ENCODE measurements at regions not wholly inside any gene's neighbourhood (a gene's known extent, or its start where the extent isn't known, plus 50 kb on each side); places are given as distances from the start of the nearest gene placed in this dataset.
A peak's percentile ranks its signal among the peaks of the same experiment; 100 is the strongest.

DNA sequence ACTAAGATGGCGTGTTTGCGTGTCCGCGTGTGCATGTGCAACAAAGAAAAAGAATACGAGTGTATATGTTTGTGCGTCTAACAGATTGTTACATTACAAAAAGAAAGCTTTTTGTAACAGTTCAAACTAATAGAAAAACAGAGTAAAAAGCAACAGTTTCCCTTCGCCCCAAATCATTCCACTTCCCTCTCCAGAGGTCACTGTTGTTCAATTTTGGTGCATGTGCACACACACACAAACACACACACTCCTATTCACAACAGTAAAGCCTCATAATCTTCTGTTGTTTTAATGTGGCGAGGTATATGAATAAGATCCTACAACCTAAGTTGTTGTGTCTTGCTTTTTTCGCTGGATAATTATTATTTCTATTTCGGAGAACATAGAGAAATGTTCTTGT lies 357.3 kb upstream of the SLC8A1 start:
- no peak overlapping the region for H3K4me3 Mint-ChIP-seq
- Histone ChIP-seq H3F3A (ENCODE audit: low read depth) (no peaks in the 10 kb centered on the region), H3K4me3 (no peak overlapping the region), H3K4me1 (no peaks in the 10 kb centered on the region), H2AFZ (replicated peaks) (no peak overlapping the region), H3K9me3 (ENCODE audit: low read depth) (no peaks in the 10 kb centered on the region), H3K9ac (no peak overlapping the region), H3K27ac (no peak overlapping the region), H4K20me1 (ENCODE audit: low read depth) (no peaks in the 10 kb centered on the region), H3K27me3 (no peaks in the 10 kb centered on the region), H3K36me3 (no peaks in the 10 kb centered on the region), H3K79me2 (ENCODE audit: low read depth) (no peaks in the 10 kb centered on the region), H3K4me2 (no peak overlapping the region)
- H3K4me1 Mint-ChIP-seq: peaks cover 32% of the 10 kb centered on the region
- H3K36me3 Mint-ChIP-seq: no peaks in the 10 kb centered on the region
- no peak for TF ChIP-seq EZH2 (IDR thresholded peaks at IDR 0.05)
- TF ChIP-seq, protein P1, sequence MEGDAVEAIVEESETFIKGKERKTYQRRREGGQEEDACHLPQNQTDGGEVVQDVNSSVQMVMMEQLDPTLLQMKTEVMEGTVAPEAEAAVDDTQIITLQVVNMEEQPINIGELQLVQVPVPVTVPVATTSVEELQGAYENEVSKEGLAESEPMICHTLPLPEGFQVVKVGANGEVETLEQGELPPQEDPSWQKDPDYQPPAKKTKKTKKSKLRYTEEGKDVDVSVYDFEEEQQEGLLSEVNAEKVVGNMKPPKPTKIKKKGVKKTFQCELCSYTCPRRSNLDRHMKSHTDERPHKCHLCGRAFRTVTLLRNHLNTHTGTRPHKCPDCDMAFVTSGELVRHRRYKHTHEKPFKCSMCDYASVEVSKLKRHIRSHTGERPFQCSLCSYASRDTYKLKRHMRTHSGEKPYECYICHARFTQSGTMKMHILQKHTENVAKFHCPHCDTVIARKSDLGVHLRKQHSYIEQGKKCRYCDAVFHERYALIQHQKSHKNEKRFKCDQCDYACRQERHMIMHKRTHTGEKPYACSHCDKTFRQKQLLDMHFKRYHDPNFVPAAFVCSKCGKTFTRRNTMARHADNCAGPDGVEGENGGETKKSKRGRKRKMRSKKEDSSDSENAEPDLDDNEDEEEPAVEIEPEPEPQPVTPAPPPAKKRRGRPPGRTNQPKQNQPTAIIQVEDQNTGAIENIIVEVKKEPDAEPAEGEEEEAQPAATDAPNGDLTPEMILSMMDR (IDR thresholded peaks at IDR 0.05): peak; percentile 12
- DNase-seq (ENCODE audit: low spot score): no peak
- no peaks in the 10 kb centered on the region for H3K27me3 Mint-ChIP-seq (ENCODE audit: insufficient read depth, low read depth)
- no peak overlapping the region for H3K27ac Mint-ChIP-seq
- H3K9me3 Mint-ChIP-seq: no peaks in the 10 kb centered on the region

DNA sequence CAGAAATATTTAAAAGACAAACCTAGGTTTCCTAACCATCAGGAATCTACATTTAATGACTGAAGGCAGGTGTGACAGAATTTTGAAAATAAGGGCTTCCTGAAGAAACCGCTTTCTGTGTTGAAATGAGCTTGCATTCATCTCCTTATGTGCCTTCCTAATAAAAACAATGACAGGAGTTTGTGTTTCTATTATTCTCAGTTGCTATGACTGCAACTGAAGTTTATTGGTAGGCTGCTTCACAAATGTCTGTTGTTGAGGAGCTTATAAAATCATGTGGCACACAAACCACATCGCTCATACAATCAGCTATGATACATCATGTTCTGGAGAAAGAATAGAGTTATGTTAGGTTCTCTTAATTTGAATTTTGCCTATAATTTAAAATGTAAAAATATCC lies 362.7 kb upstream of the SLC8A1 start:
- Mint-ChIP-seq H3K9me3 (no peaks in the 10 kb centered on the region), H3K36me3 (no peaks in the 10 kb centered on the region), H3K27me3 (ENCODE audit: insufficient read depth, low read depth) (no peaks in the 10 kb centered on the region), H3K27ac (no peak overlapping the region), H3K4me1 (peaks cover 12% of the 10 kb centered on the region), H3K4me3 (no peak overlapping the region)
- Histone ChIP-seq H3F3A (ENCODE audit: low read depth) (no peaks in the 10 kb centered on the region), H4K20me1 (ENCODE audit: low read depth) (no peaks in the 10 kb centered on the region), H3K27me3 (no peaks in the 10 kb centered on the region), H3K4me3 (no peak overlapping the region), H3K4me2 (no peak overlapping the region), H3K4me1 (no peaks in the 10 kb centered on the region), H3K9me3 (ENCODE audit: low read depth) (no peaks in the 10 kb centered on the region), H3K79me2 (ENCODE audit: low read depth) (no peaks in the 10 kb centered on the region), H3K36me3 (no peaks in the 10 kb centered on the region), H3K27ac (no peak overlapping the region), H2AFZ (replicated peaks) (no peak overlapping the region), H3K9ac (no peak overlapping the region)
- TF ChIP-seq EZH2phosphoT487 (IDR thresholded peaks at IDR 0.05) (no peak), EZH2 (IDR thresholded peaks at IDR 0.05) (no peak)
- TF ChIP-seq, protein P1 (IDR thresholded peaks at IDR 0.05): no peak
- DNase-seq (ENCODE audit: low spot score): no peak

DNA sequence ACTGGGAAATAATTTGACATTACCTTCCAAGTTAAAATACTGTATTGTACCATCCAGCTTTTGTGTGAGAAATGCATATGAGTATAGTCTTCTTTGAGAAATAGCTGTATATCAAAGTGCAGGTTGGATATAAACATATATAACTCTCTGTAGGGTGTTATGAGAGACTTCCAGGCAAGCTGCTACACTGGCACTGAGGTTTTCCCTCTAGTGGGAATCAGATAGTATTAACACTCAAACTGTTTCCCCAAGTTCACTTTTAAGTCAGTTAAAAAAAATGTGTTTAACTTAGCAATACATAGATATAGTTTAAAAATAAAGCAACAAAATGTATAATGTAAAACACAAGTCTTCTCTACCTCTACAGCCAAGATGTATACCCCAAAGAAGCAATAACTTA lies 368.4 kb upstream of the SLC8A1 start:
- Histone ChIP-seq H3K27me3 (no peaks in the 10 kb centered on the region), H3K36me3 (no peaks in the 10 kb centered on the region), H3K4me2 (no peak overlapping the region), H4K20me1 (ENCODE audit: low read depth) (no peaks in the 10 kb centered on the region), H3K4me3 (no peak overlapping the region), H2AFZ (replicated peaks) (no peak overlapping the region), H3K79me2 (ENCODE audit: low read depth) (no peaks in the 10 kb centered on the region), H3K27ac (no peak overlapping the region), H3K4me1 (no peaks in the 10 kb centered on the region), H3K9ac (no peak overlapping the region), H3K9me3 (ENCODE audit: low read depth) (no peaks in the 10 kb centered on the region), H3F3A (ENCODE audit: low read depth) (no peaks in the 10 kb centered on the region)
- Mint-ChIP-seq H3K9me3 (no peaks in the 10 kb centered on the region), H3K27ac (no peak overlapping the region), H3K4me3 (no peak overlapping the region), H3K4me1 (no peaks in the 10 kb centered on the region), H3K27me3 (ENCODE audit: insufficient read depth, low read depth) (no peaks in the 10 kb centered on the region), H3K36me3 (no peaks in the 10 kb centered on the region)
- TF ChIP-seq EZH2 (IDR thresholded peaks at IDR 0.05) (no peak), EZH2phosphoT487 (IDR thresholded peaks at IDR 0.05) (no peak)
- TF ChIP-seq, protein P1 (IDR thresholded peaks at IDR 0.05): no peak
- DNase-seq (ENCODE audit: low spot score): no peak

DNA sequence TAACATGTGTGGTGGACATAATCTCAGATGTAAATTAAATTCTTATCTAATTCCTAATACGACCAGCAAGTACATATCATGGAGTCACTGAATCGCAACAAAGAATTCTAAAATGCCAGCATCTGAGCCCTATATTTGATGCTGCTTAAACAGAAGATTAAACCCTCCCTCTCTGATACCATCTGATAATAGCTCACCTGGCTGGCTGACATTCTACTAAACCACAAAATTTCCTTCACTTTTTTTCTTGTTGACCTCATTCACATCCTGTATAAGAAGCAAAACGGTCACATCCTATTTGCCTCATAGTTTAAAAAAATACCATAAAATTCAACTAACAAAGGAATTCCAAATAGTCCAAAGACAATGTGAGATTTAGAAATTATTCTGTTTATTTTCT lies 371.6 kb upstream of the SLC8A1 start:
- Mint-ChIP-seq H3K36me3 (no peaks in the 10 kb centered on the region), H3K9me3 (no peaks in the 10 kb centered on the region), H3K4me1 (peaks cover 3% of the 10 kb centered on the region), H3K27ac (no peak overlapping the region), H3K27me3 (ENCODE audit: insufficient read depth, low read depth) (no peaks in the 10 kb centered on the region), H3K4me3 (no peak overlapping the region)
- H3K27ac ChIP-seq: no peak overlapping the region
- no peaks in the 10 kb centered on the region for H3K9me3 ChIP-seq (ENCODE audit: low read depth)
- no peaks in the 10 kb centered on the region for H3K4me1 ChIP-seq
- no peak overlapping the region for H3K4me2 ChIP-seq
- DNase-seq (ENCODE audit: low spot score): no peak
- H3F3A ChIP-seq (ENCODE audit: low read depth): no peaks in the 10 kb centered on the region
- H3K9ac ChIP-seq: no peak overlapping the region
- H4K20me1 ChIP-seq (ENCODE audit: low read depth): no peaks in the 10 kb centered on the region
- H3K36me3 ChIP-seq: no peaks in the 10 kb centered on the region
- H3K79me2 ChIP-seq (ENCODE audit: low read depth): no peaks in the 10 kb centered on the region
- TF ChIP-seq, protein P1 (IDR thresholded peaks at IDR 0.05): no peak
- TF ChIP-seq EZH2phosphoT487 (IDR thresholded peaks at IDR 0.05) (no peak), EZH2 (IDR thresholded peaks at IDR 0.05) (no peak)
- no peak overlapping the region for H2AFZ ChIP-seq (replicated peaks)
- no peaks in the 10 kb centered on the region for H3K27me3 ChIP-seq
- no peak overlapping the region for H3K4me3 ChIP-seq

Measured in neural progenitor cell (in vitro differentiated cells).